ENCODE measurements at regions not wholly inside any gene's neighbourhood (a gene's known extent, or its start where the extent isn't known, plus 50 kb on each side); places are given as distances from the start of the nearest gene placed in this dataset.

- no peak overlapping the region for H3K27ac ChIP-seq (ENCODE audit: low read depth)
- H3K4me3 ChIP-seq (ENCODE audit: low read depth, low read length) = no peak overlapping the region
- DNase-seq (ENCODE audit: extremely low spot score) = no peak
- H3K36me3 ChIP-seq (ENCODE audit: insufficient read depth) = no peaks in the 10 kb centered on the region
- peaks cover 2% of the 10 kb centered on the region for H3K4me1 ChIP-seq (ENCODE audit: insufficient read depth)
- WGBS = 87% methylated on average over 5 of the region's 5 CpGs
These were observed 132.1 kb upstream of the ARL4C start for GRCh38 chr2:234628953-234629352.

GRCh38 chr2:234627308-234627707, 130.4 kb upstream of the ARL4C start:
- Histone ChIP-seq H3K4me3 (ENCODE audit: low read depth, low read length) (no peak overlapping the region), H3K36me3 (ENCODE audit: insufficient read depth) (no peaks in the 10 kb centered on the region), H3K4me1 (ENCODE audit: insufficient read depth) (no peaks in the 10 kb centered on the region), H3K27ac (ENCODE audit: low read depth) (no peak overlapping the region)
- DNase-seq (ENCODE audit: extremely low spot score) = no peak
- 91% methylated on average over 2 of the region's 2 CpGs for whole genome bisulfite sequencing

GRCh38 chr2:234626566-234627130, 129.8 kb upstream of the ARL4C start:
- DNase-seq (ENCODE audit: extremely low spot score) = no peak
- H3K4me3 ChIP-seq (ENCODE audit: low read depth, low read length) = no peak overlapping the region
- H3K36me3 ChIP-seq (ENCODE audit: insufficient read depth) = no peaks in the 10 kb centered on the region
- H3K27ac ChIP-seq (ENCODE audit: low read depth) = no peak overlapping the region
- H3K4me1 ChIP-seq (ENCODE audit: insufficient read depth) = no peaks in the 10 kb centered on the region
- 89% methylated on average over 7 of the region's 7 CpGs for WGBS

- no peak overlapping the region for H3K27ac ChIP-seq (ENCODE audit: low read depth)
- H3K4me1 ChIP-seq (ENCODE audit: insufficient read depth) = no peaks in the 10 kb centered on the region
- 92% methylated on average over 4 of the region's 4 CpGs for WGBS
- no peak overlapping the region for H3K4me3 ChIP-seq (ENCODE audit: low read depth, low read length)
- H3K36me3 ChIP-seq (ENCODE audit: insufficient read depth) = no peaks in the 10 kb centered on the region
- no peak for DNase-seq (ENCODE audit: extremely low spot score)
These were observed 128.9 kb upstream of the ARL4C start for GRCh38 chr2:234625626-234626250.

GRCh38 chr2:234623521-234623991, 126.7 kb upstream of the ARL4C start:
- DNase-seq (ENCODE audit: extremely low spot score) = no peak
- no peak overlapping the region for H3K27ac ChIP-seq (ENCODE audit: low read depth)
- no peaks in the 10 kb centered on the region for H3K36me3 ChIP-seq (ENCODE audit: insufficient read depth)
- WGBS = 89% methylated on average over 5 of the region's 5 CpGs
- H3K4me3 ChIP-seq (ENCODE audit: low read depth, low read length) = no peak overlapping the region
- H3K4me1 ChIP-seq (ENCODE audit: insufficient read depth) = no peaks in the 10 kb centered on the region

- Histone ChIP-seq H3K4me3 (ENCODE audit: low read depth, low read length) (no peak overlapping the region), H3K4me1 (ENCODE audit: insufficient read depth) (no peaks in the 10 kb centered on the region), H3K36me3 (ENCODE audit: insufficient read depth) (no peaks in the 10 kb centered on the region), H3K27ac (ENCODE audit: low read depth) (no peak overlapping the region)
- WGBS = 89% methylated on average over 5 of the region's 5 CpGs
- no peak for DNase-seq (ENCODE audit: extremely low spot score)
These were observed 124.2 kb upstream of the ARL4C start for GRCh38 chr2:234621120-234621519.

- Histone ChIP-seq H3K36me3 (ENCODE audit: insufficient read depth) (no peaks in the 10 kb centered on the region), H3K4me3 (ENCODE audit: low read depth, low read length) (no peak overlapping the region), H3K4me1 (ENCODE audit: insufficient read depth) (no peaks in the 10 kb centered on the region), H3K27ac (ENCODE audit: low read depth) (no peak overlapping the region)
- WGBS = 54% methylated on average over 7 of the region's 7 CpGs
- no peak for DNase-seq (ENCODE audit: extremely low spot score)
These were observed 123.1 kb upstream of the ARL4C start for GRCh38 chr2:234620018-234620417.

- Histone ChIP-seq H3K4me3 (ENCODE audit: low read depth, low read length) (no peak overlapping the region), H3K36me3 (ENCODE audit: insufficient read depth) (no peaks in the 10 kb centered on the region), H3K27ac (ENCODE audit: low read depth) (no peak overlapping the region), H3K4me1 (ENCODE audit: insufficient read depth) (no peaks in the 10 kb centered on the region)
- DNase-seq (ENCODE audit: extremely low spot score) = no peak
- WGBS = 77% methylated on average over 6 of the region's 6 CpGs
These were observed 118.9 kb upstream of the ARL4C start for GRCh38 chr2:234615643-234616356.

GRCh38 chr2:234611209-234611608, 114.3 kb upstream of the ARL4C start:
- no peaks in the 10 kb centered on the region for H3K36me3 ChIP-seq (ENCODE audit: insufficient read depth)
- H3K4me1 ChIP-seq (ENCODE audit: insufficient read depth) = no peaks in the 10 kb centered on the region
- 49% methylated on average over 1 of the region's 1 CpG for WGBS
- H3K27ac ChIP-seq (ENCODE audit: low read depth) = no peak overlapping the region
- no peak overlapping the region for H3K4me3 ChIP-seq (ENCODE audit: low read depth, low read length)
- no peak for DNase-seq (ENCODE audit: extremely low spot score)

- Histone ChIP-seq H3K27ac (ENCODE audit: low read depth) (no peak overlapping the region), H3K4me3 (ENCODE audit: low read depth, low read length) (no peak overlapping the region), H3K4me1 (ENCODE audit: insufficient read depth) (no peaks in the 10 kb centered on the region), H3K36me3 (ENCODE audit: insufficient read depth) (no peaks in the 10 kb centered on the region)
- 95% methylated on average over 4 of the region's 4 CpGs for WGBS
- no peak for DNase-seq (ENCODE audit: extremely low spot score)
These were observed 112.1 kb upstream of the ARL4C start for GRCh38 chr2:234608946-234609345.

- Histone ChIP-seq H3K4me1 (ENCODE audit: insufficient read depth) (no peaks in the 10 kb centered on the region), H3K36me3 (ENCODE audit: insufficient read depth) (no peaks in the 10 kb centered on the region), H3K27ac (ENCODE audit: low read depth) (no peak overlapping the region), H3K4me3 (ENCODE audit: low read depth, low read length) (no peak overlapping the region)
- no peak for DNase-seq (ENCODE audit: extremely low spot score)
- WGBS = 83% methylated on average over 8 of the region's 8 CpGs
These were observed 110.8 kb upstream of the ARL4C start for GRCh38 chr2:234607691-234608090.

GRCh38 chr2:234606896-234607295, 110.0 kb upstream of the ARL4C start:
- Histone ChIP-seq H3K4me1 (ENCODE audit: insufficient read depth) (no peaks in the 10 kb centered on the region), H3K4me3 (ENCODE audit: low read depth, low read length) (no peak overlapping the region), H3K36me3 (ENCODE audit: insufficient read depth) (no peaks in the 10 kb centered on the region), H3K27ac (ENCODE audit: low read depth) (no peak overlapping the region)
- 93% methylated on average over 7 of the region's 7 CpGs for WGBS
- no peak for DNase-seq (ENCODE audit: extremely low spot score)

GRCh38 chr2:234603619-234604018, 106.7 kb upstream of the ARL4C start:
- Histone ChIP-seq H3K4me1 (ENCODE audit: insufficient read depth) (no peaks in the 10 kb centered on the region), H3K36me3 (ENCODE audit: insufficient read depth) (no peaks in the 10 kb centered on the region), H3K4me3 (ENCODE audit: low read depth, low read length) (no peak overlapping the region), H3K27ac (ENCODE audit: low read depth) (no peak overlapping the region)
- WGBS = 100% methylated on average over 4 of the region's 4 CpGs
- no peak for DNase-seq (ENCODE audit: extremely low spot score)

- no peak for DNase-seq (ENCODE audit: extremely low spot score)
- WGBS = 78% methylated on average over 5 of the region's 5 CpGs
These were observed 104.3 kb upstream of the ARL4C start for GRCh38 chr2:234601213-234601612.

More at GRCh38 chr2:234601213-234601612, 104.3 kb upstream of the ARL4C start:
- Histone ChIP-seq H3K4me3 (ENCODE audit: low read depth, low read length) (no peak overlapping the region), H3K36me3 (ENCODE audit: insufficient read depth) (no peaks in the 10 kb centered on the region), H3K4me1 (ENCODE audit: insufficient read depth) (no peaks in the 10 kb centered on the region), H3K27ac (ENCODE audit: low read depth) (no peak overlapping the region)
